Activated CD4-positive, alpha-beta T cell treated with anti-CD3 and anti-CD28 coated beads, Interleukin-10, Interleukin-2, amounts not matched to agents 100 ng/mL and 50 ng/mL, durations not matched to agents 16 hours and 8 hours (primary cell): ENCODE measurements at regions not wholly inside any gene's neighbourhood (a gene's known extent, or its start where the extent isn't known, plus 50 kb on each side); places are given as distances from the start of the nearest gene placed in this dataset.
"Not testable (repeated sequence)": the region's sequence is repeated elsewhere in the genome, so short reads cannot be mapped to it uniquely, and the experiment has no call there.

ENCODE experiments used
- DNase-seq: peaks from one replicate; pipeline ENCODE4 v3.0.0-alpha.2; 2020

DNA sequence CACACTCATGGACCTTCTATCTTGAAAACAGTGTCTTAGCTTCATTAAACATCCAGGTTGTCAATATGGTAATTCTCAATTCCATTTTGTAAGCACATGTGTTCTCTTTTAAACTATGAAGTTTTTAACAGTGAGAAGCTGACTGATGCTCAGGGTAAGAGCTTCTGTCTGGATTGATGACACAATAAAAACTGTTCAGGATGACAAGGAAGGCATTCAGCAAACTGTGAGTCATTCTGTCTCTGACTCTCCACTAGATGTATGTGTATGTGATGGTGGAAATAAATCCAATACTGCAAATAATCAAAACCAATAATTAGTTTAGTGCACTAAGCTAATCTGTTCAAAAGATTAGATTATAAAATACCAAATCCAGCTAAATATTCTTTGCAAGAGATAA, 115.3 kb upstream of the ARX start:
- DNase-seq: no peak

DNA sequence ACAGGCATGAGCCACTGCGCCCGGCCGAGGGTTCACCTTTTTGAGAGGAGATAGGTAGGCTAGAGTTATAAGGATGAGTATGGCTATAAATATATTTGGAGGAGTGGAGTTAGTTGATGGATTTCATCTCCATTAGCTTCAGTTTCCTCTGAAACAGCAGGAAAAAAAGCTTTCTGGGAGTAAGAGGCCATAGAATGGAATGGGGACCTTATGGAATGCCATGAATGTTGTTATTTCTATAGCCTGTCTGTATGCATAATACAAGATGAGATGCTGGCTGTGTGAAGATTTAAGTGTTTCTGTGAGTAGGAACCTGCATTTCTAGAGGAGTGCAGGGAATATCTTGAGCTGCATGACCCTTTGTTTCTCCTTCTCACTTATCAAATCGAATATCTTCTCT, 114.9 kb upstream of the ARX start:
- no peak for DNase-seq

DNA sequence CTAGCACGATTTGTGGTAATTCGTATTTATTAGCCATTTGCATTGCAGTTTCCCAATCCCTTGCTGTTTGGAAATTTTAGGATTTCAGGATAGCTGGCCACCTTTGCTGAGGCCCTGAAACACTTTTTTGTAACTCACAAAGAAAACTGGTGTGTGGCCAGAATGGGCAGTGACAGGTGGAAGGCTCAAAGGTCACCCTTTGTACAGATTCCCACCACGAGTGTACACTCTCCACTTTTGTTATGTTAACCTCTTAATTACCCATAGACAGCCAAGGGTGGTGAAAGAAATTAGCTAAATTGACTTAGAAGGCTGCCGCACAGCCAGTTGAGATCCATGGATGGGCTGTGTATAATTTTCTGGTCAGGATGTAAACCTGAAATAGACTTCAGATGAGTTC, 109.7 kb upstream of the ARX start:
- no peak for DNase-seq

DNA sequence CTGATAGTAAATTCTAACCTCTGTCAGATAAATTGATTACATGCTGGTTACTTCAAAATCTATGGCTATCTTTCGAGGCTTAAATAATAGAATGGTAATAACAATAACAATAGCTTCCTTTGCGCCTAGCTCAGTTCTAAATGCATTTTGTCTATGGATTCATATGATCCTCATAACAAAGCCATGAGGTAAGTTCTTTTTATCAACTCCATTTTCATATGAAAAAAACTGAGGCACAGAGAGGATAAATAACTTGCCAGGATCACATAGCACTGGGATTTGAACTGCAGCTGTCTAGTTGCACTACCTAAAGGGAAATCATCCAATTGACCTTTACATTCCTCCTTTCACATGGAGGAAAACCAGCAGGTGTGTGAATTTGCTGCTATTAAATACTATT, 108.6 kb upstream of the ARX start:
- DNase-seq: no peak

DNA sequence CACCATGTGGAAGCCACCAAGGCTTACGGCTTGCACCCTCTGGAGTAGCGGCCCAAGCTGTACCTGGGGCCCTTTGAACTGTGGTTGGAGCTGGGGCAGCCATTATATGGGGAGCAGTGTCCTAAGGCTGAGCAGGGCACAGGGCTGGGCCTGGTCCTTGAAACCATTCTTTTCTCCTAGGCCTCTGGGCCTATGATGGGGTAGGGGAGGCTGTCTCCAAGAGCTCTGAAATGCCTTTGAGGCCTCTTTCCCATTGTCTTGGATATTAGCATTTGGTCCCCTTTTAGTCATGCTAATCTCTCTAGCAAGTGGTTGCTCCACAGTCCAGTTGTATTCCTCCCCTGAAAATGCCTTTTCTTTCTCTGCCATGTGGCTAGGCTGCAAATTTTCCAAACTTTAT, 96.4 kb upstream of the ARX start:
- no peak for DNase-seq

DNA sequence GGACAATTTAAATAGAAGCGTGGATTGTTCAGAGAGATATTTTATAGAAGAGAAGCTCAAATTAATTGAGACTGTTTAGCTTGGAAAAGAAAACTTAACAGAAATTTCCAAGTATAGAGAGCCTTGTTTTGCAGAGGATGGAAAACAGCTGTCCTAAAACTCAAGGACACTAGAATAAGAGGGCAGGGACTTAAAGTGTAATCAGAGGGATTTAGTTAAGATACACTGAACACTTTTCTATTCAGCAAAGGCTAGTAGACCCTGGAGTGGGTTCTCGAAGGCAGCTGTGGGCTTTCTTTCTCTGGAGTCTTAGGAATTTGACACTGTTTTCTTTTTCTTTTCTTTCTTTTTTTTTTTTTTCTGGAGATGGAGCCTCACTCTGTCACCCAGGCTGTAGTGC, 92.7 kb upstream of the ARX start:
- no peak for DNase-seq

DNA sequence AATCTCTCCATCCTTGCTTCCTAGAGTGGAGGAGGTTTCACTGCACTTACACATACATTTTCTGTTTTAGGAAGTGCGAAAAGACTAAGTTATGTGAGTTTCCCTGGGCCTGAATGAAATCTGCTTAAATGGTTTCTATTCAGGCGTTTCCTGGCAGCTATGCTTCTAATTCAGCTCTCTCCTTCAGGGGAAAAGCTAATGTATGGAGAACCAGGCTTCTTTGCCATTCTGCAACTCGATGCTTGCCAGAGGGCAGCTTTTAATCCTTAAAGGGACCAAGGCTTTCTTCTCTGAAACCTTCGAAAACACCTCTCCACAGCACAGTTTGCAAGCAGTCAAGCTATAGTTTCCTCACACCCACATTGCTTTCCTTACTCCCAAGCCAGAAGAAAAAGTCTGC, 89.5 kb upstream of the ARX start:
- no peak for DNase-seq

DNA sequence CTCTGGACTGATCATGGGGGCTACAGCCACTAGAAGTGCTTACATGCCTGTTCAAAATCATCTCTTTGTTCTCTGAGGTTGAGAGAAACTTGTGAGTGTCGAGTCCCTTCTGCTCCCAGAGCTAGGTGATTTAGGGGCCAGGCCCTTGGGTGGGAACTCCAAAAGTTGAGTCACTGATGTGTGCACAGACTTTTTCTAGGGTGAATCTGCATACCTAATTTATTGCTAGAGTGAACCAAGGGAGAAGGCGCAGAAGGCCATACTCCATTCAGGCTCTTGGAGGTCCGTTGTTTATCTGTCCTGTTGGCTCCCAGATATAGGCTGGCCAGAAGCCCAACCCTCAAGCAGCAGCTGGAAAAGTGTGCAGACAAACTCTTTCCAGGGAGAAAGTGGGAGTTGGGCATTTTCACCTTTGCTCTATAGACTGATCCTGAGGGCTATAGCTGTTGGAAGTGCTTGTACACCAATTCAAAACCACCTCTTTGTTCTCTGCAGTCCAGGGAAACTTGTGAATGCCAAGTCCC, 80.8 kb upstream of the ARX start:
- DNase-seq: no peak

DNA sequence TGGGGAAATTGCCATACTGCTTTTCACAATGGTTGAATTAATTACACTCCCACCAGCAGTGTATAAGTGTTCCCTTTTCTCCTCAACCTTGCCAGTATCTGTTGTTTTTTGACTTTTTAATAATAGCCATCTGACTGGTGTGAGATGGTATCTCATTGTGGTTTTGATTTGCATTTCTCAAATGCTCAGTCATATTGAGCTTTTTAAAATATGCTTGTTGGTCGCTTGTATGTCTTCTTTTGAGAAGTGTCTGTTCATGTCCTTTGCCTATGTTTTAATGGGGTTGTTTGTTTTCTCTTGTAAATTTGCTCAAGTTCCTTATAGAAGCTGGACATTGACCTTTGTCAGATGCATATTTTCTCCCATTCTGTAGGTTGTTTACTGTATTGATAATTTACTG, 75.4 kb upstream of the ARX start:
- not testable (repeated sequence) for DNase-seq

DNA sequence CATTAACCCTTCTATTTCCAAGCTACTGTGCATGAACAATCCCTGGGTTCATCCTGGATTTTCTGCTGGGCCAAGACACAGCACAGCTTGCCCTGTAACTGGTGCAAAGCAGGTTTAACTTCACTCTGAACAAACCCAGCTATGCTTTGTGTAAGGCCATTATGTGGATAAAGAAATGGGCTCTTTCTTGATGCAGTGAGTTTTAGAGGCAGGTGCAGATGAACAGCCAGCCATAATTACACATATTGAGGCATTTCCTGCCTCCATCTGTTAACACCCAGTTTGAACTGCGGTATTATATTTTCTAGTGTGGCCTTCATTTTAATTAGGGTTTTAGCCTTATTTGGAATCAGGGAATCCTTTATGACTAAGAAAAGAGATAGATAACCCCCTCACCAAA, 68.7 kb upstream of the ARX start:
- DNase-seq: no peak

DNA sequence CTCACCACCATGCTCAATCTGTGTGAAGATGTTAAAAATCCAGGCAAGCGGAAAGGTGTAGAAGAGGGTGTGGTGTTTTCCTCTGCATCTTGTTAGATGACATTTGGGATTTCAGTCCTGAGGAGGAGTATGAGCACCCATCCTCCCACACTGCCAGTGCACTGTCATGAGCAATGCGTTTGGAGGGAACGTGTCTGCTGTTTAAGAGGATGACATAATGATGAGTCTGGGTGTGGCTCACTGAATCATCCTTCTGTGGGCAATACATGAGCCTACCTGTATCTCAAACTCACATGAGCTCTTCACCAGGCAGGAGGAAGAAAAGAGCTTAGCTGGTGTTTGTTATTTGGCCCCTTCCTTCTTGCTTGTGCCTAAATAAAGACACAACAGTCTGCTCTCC, 67.9 kb upstream of the ARX start:
- no peak for DNase-seq

DNA sequence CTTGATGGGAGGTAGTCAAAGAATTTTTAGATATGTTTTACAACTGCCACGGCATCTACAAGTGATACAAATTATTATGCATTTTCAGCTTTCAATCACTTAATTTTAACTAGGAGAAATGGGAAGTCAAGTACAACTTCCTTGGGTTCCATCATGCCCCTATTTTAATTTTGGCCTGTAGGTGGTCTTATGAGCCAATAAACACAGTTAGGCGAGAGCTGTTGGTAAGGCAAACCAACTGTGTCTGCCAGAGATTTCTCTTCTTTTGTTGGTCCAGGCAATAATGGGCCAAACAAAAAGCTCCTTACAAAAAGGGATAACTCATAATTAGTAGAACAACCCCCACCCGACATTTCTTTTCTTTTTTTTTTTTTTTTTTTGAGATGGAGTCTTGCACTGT, 63.3 kb upstream of the ARX start:
- DNase-seq: no peak

DNA sequence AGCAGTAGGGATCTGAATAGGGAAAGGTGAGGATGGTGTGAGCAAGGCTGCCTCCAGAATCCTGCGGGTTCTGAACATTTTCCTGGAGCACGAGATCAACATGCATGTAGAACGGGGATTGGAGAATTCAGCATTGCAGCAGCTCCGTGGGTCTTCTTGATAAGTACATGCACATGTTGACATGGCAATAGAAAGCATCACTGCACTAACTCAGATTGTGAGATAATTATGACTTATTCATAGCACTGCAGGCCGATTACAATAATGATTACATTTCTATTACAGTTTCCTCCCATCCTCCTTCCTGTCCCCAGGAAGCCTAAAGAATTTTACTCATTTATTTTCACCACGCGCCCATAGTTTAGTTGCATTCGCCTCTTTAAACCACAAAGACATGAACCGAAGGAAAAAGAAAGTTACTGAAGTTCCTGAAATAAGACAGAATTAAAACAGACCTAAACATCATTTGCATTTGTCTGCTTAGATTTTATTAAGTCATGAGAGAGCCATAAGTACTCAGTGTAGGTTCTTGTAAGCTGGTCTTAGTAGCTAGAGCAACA, 61.3 kb upstream of the ARX start:
- DNase-seq: no peak

DNA sequence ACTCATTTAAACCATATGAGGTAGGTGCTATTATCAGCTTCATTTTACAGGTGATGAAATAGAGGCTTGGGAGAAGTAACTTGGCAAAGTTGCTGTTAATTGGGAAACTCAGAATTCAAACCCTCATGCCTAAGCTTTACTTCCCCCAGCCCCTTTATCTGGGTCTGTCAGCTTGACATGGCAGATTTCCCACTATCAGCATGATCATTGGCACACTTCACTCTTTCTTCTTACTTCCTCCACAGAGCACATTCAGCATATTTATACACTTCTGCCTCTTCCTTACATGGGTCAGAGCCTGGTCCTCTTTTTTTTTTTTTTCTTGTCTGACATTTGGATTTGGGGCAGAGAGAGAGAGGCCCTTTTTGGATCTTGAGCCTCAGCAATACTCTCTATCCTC, 56.5 kb upstream of the ARX start:
- no peak for DNase-seq

DNA sequence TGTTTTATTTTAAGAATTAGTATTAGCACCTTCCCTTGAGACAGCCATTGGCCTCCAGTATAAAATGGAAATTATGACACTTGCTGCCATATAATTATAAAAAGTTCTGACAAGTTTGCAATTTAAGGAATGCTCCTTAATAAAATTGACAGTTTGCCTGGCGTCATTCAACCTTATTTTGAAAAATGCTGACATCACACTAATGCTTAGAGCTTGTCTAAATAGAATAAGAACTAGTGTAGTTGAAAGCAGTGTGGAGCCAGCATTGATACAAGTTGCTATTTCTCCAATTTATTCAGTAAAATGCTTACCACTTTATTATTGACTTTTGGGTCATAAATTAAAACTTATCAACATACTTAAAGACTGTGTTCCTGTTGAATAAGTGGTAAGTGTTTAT, 54.3 kb upstream of the ARX start:
- DNase-seq: no peak

DNA sequence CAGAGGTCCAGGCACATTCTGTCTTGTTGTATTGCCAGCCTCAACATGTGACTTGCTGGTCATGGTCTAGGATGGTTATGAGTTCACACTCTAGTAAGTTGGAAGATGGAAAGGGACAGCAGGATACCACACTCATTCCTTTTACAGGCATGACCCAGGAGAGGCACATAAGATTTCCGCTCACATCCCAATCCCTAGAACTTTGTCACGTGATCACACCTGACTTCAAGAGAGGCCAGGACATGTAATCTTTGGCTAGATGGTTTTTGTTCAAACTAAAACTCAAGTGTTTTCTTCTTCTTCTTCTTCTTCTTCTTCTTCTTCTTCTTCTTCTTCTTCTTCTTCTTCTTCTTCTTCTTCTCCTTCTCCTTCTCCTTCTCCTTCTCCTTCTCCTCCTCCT, 53.4 kb upstream of the ARX start:
- DNase-seq: no peak

DNA sequence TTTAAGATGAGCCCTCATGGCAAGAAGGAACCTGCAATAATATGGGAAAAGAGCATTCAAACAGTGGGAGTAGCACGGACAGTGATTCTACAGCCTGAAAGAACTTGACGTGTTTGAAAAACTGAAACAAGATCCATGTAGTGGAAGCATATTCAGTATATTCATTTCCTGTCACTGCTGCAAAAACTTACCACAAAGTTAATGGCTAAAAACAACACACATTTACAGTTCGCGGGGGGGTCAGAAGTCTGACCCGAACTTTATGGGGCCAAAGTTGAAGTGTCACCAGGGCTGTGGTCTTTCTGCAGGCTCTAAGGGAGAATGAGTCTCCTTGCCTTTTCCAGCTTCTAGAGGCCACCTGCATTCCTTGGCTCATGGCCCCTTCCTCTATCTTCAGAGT, 52.6 kb upstream of the ARX start:
- DNase-seq: no peak

DNA sequence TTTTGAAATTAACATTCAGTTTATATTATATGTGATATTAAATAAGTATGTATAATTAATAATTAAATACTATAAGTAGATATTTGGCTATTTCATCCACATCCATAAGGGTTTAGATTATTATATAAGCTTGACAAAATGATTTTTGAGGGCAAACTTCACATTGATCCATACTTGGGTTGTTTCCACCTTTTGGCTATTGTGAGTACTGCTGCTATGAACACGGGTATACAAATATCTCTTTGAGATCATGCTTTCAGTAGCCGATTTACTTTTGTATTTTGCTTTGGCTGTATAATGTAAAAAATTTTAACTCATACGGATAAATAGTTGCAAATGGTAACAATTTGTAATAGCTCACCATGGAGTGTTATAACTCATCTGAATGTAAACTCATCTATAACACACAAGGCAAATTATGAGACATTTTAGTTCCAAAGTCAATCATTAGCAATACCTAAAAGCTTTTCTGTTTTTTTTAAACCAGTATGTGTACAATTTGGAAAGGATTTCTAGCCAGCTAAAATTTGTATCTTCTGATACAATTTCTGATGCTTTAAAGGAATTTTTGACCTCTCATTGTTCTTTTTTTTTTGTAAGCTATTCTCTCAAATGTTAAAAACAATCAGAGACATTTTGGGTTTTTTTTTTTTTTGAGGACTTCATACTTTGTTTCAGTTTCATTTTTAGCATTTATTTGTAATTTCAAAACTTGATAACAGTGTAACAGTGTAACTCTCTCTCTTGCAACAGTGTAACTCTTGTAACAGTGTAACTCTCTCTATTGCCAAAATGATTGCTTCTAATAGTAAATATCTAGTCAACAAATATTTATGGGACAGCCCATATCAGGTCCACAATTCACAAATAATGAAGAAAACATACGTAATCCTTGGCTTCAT, 51.8 kb upstream of the ARX start:
- peak; percentile 18 for DNase-seq

DNA sequence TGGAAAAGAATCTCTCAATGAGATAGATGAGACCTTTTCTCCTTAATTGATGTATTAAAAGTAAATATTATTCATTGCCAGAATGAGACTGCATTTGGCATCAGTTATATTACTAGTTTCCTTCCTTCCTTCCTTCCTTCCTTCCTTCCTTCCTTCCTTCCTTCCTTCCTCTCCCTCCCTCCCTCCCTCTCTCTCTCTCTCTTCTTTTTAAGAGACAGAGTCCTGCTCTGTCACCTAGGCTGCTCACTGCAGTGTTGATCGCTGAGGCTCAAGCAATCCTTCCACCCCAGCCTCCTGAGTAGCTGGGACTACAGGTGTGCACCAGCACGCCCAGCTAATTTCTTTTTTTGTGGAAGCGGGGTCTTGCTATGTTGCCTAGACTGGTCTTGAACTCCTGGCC, 50.4 kb upstream of the ARX start:
- DNase-seq: no peak
